ENCODE measurements at regions not wholly inside any gene's neighbourhood (a gene's known extent, or its start where the extent isn't known, plus 50 kb on each side); places are given as distances from the start of the nearest gene placed in this dataset.

- Histone ChIP-seq H3F3A (replicated peaks; ENCODE audit: insufficient read depth) (no peaks in the 10 kb centered on the region), H3K36me3 (replicated peaks in 1 of 2; ENCODE audit: control insufficient read depth in 1 of 2, insufficient read depth in 2 of 2, low read length in 1 of 2) (no peaks in the 10 kb centered on the region), H2AFZ (ENCODE audit: low read depth) (no peak overlapping the region), H3K4me2 (no peak overlapping the region), H3K9me3 (no peaks in the 10 kb centered on the region; the same call in 1 of the 2 replicates), H3K27me3 (ENCODE audit: insufficient read depth) (no peaks in the 10 kb centered on the region), H3K9ac (no peak overlapping the region), H3K9me2 (no peaks in the 10 kb centered on the region), H3K27ac (ENCODE audit: low read depth in 2 of 2, low read length in 1 of 2) (no peak overlapping the region), H3K79me2 (ENCODE audit: insufficient read depth) (no peaks in the 10 kb centered on the region), H3K4me3 (ENCODE audit: low read depth in 2 of 2, low read length in 1 of 2) (no peak overlapping the region), H3K4me1 (ENCODE audit: control insufficient read depth in 1 of 2, insufficient read depth in 2 of 2, low read depth in 1 of 2, low read length in 1 of 2) (peaks cover 0 to 2% of the 10 kb centered on the region in 2 experiments; a peak in 2 of 4 replicates), H4K20me1 (ENCODE audit: insufficient read depth) (no peaks in the 10 kb centered on the region)
- ChIA-PET POLR2A (no interaction called here), CTCF (no interaction called here)
- 66% methylated on average over 11 of the region's 11 CpGs for WGBS (ENCODE audit: low lambda C conversion rate)
- no peak for DNase-seq
- TF ChIP-seq MEF2A (IDR thresholded peaks at IDR 0.05; ENCODE audit: borderline replicate concordance, low read depth) (no peak), REST (IDR thresholded peaks at IDR 0.05; ENCODE audit: low read depth, low read length) (no peak), EZH2phosphoT487 (IDR thresholded peaks at IDR 0.05; ENCODE audit: borderline replicate concordance, low read depth) (no peak), ELF1 (IDR thresholded peaks at IDR 0.05) (no peak), MAX (IDR thresholded peaks at IDR 0.05; ENCODE audit: low read depth) (no peak), EP300 (IDR thresholded peaks at IDR 0.05; ENCODE audit: borderline replicate concordance in 1 of 2, low read depth in 1 of 2, low read length in 1 of 2) (no peak), NFIC (IDR thresholded peaks at IDR 0.05; ENCODE audit: borderline replicate concordance) (no peak), TEAD4 (IDR thresholded peaks at IDR 0.05; ENCODE audit: borderline replicate concordance, insufficient read depth) (no peak), USF1 (IDR thresholded peaks at IDR 0.05; ENCODE audit: borderline replicate concordance, low read depth) (no peak), SMC3 (IDR thresholded peaks at IDR 0.05; ENCODE audit: low read depth, low read length) (no peak)
Observed at GRCh38 chr2:107068069-107068916, 182.3 kb upstream of the ST6GAL2 start.

- Histone ChIP-seq H3K27ac (ENCODE audit: low read depth in 2 of 2, low read length in 1 of 2) (no peak overlapping the region), H3K4me3 (ENCODE audit: low read depth in 2 of 2, low read length in 1 of 2) (no peak overlapping the region), H3K9me2 (no peaks in the 10 kb centered on the region), H3K27me3 (ENCODE audit: insufficient read depth) (no peaks in the 10 kb centered on the region), H3K9me3 (no peaks in the 10 kb centered on the region; the same call in 1 of the 2 replicates), H3K4me1 (ENCODE audit: control insufficient read depth in 1 of 2, insufficient read depth in 2 of 2, low read depth in 1 of 2, low read length in 1 of 2) (peaks cover 0 to 2% of the 10 kb centered on the region in 2 experiments; a peak in 2 of 4 replicates), H2AFZ (ENCODE audit: low read depth) (no peak overlapping the region), H3K36me3 (replicated peaks in 1 of 2; ENCODE audit: control insufficient read depth in 1 of 2, insufficient read depth in 2 of 2, low read length in 1 of 2) (no peaks in the 10 kb centered on the region), H3K79me2 (ENCODE audit: insufficient read depth) (no peaks in the 10 kb centered on the region), H3K9ac (no peak overlapping the region), H3F3A (replicated peaks; ENCODE audit: insufficient read depth) (no peaks in the 10 kb centered on the region), H3K4me2 (no peak overlapping the region), H4K20me1 (ENCODE audit: insufficient read depth) (no peaks in the 10 kb centered on the region)
- DNase-seq: no peak
- CTCF ChIA-PET: no interaction called here
- POLR2A ChIA-PET: no interaction called here
- WGBS (ENCODE audit: low lambda C conversion rate): 28% methylated on average over 2 of the region's 2 CpGs
- TF ChIP-seq NRF1 (IDR thresholded peaks at IDR 0.05; ENCODE audit: low read depth, low read length) (no peak), CTCF (IDR thresholded peaks at IDR 0.05) (no peak), MAX (IDR thresholded peaks at IDR 0.05; ENCODE audit: low read depth) (no peak), TEAD4 (IDR thresholded peaks at IDR 0.05; ENCODE audit: borderline replicate concordance, insufficient read depth) (no peak), POLR2AphosphoS5 (IDR thresholded peaks at IDR 0.05; ENCODE audit: low read depth, low read length) (no peak), USF2 (IDR thresholded peaks at IDR 0.05; ENCODE audit: borderline replicate concordance, low read depth, low read length) (no peak), ZBTB33 (IDR thresholded peaks at IDR 0.05; ENCODE audit: borderline replicate concordance, low read depth) (no peak)
Observed at GRCh38 chr2:107069890-107070289, 183.9 kb upstream of the ST6GAL2 start.

Measured in SK-N-SH (cell line).